ENCODE measurements at regions not wholly inside any gene's neighbourhood (a gene's known extent, or its start where the extent isn't known, plus 50 kb on each side); places are given as distances from the start of the nearest gene placed in this dataset.

DNA sequence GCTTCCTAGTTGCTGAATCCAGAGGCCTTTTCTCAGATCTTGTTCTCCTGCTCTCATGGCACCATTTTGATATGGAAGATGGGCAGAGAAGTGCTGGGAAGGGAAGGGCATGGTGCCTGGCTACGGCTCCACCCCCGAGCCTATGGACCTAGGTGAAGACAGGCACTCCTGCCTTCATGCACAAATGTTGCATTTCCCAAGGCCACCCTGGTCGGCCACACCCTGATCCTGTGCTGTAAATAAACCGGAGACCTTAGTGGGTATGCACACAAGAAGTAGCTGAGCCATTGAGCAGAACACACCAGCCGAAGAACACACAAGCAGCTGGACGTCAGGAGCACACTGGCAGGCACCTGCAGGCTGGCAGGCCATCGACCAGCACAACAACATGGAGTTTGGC is 261.6 kb downstream of the SHQ1 start:
- no peak for DNase-seq

DNA sequence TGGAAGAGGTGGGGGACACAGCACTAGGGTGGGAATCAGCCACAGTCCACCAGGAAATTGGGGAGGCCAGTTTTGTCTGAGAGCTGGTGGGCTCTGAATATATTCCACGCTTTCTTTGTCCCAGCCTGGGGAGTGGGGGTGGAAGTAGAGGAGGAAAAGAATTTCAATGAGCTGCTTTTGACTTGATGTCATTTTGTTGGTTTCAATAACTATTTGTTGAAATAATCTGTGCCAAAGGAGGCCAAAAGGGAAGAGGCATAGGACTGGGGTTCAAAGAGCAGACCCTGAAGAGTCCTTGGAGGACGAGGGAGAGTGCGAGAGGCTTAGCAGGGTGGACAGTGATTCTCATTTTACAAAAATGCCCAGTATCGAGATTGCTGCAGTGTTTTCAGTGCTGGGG is 262.3 kb downstream of the SHQ1 start:
- no peak for DNase-seq

- no peak for DNase-seq
These were observed 264.0 kb downstream of the SHQ1 start for GRCh38 chr3:72584262-72584661.

GRCh38 chr3:72582963-72583362 is 265.3 kb downstream of the SHQ1 start:
- no peak for DNase-seq

- DNase-seq: no peak
These were observed 265.9 kb downstream of the SHQ1 start for GRCh38 chr3:72582211-72582878.

DNA sequence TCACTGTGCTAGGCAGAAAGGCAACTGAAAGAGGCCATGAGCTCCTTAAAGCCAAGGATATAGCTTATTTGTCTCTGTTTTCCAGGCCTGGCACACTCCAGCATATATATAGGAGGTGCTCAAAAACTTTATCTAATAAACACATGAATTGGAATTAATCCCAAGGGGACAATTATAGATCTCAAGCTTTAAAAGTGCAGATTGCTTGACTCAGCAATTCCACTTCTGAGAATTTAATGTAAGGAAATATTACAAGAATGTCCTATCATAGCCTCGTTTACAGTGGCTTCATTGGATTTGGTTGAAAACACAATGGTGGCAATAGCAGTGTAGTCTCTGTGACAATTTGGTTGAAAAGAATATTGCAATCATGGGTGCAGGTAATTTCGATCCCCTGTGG is 267.3 kb downstream of the SHQ1 start:
- no peak for DNase-seq

DNA sequence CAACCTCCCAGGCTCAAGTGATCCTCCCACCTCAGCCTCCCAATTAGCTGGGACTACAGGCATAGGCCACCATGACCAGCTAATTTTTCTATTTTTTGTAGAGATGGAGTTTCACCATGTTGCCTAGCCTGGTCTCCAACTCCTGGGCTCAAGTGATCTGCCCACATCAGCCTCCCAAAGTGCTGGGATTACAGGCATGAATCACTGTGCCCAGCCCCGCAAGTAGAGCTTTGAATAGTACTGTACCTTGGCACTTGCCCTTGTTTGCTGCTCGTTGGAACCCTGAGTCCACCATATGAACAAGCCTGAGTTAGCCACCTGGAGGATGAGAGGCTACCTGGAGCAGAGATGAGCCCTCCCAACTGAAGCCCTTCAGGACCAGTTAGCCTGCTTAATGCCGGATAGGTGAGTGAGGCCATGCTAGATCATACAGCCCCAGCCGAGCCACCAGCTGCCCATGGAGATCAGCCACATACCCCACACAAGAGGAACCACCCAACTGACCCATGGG is 267.9 kb downstream of the SHQ1 start:
- DNase-seq: no peak

DNA sequence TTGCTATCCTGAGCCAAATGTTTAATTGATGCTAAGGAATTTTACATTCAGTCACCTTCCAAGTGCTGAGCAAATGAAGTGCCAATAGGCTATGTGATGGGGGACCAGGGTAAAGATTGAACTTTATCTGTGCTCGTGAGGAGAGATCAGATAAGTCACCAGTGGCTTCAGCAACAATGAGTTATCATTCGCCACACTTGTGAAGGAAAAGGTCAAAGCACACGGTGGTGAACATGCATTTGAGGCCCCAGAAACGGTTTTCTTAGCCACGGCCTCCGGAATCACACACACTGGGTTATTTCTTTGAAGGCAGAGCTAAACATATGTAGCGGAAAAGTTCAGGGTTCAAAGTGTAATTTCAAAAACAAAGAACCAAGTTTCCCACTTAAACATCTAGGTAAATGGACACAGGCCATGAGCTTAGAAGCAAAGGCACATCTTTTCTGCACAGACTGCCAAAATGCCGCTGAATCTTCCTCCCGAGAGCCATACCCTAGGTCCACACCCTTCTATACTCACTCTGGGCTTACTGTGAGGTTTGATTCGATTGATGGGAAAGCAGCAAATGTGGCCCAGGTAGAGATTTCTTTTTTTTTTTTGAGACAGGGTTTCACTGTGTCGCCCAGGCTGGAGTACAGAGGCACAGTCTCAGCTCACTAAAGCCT is 268.5 kb downstream of the SHQ1 start:
- DNase-seq: no peak

DNA sequence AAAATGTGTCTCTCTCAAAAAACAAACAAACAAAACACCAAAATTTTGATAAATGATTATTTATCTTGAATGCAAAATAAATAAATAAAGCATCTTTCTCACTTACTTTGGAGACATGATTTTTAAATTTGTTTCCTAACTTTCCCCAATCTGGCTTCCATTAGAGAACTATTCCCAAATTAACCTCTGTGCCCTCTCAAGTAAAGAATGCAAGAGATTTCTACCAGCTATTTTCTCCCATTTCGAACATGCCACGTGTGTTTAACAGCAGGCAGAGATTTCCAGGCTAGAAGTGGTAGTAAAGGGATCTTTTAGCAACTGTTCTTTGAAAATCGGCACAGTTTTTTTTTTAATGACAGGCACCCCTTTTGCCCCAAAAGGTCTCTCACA is 269.1 kb downstream of the SHQ1 start:
- no peak for DNase-seq

DNA sequence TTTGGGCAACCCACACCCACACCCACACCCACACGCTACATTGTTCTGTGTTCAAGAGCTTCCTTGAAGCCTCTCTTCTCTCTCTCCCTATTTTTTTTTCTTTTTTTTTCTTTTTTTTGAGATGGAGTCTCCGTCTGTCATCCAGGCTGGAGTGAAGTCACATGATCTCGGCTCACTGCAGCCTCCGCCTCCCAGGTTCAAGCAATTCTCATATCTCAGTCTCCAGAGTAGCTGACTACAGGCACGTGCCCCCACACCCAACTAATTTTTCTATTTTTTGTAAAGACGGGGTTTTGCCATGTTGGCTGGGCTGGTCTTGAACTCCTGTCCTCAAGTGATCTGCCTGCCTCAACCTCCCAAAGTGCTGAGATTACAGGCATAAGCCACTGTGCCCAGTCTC is 271.1 kb downstream of the SHQ1 start:
- no peak for DNase-seq

- no peak for DNase-seq
These were observed 271.7 kb downstream of the SHQ1 start for GRCh38 chr3:72576563-72576962.

DNA sequence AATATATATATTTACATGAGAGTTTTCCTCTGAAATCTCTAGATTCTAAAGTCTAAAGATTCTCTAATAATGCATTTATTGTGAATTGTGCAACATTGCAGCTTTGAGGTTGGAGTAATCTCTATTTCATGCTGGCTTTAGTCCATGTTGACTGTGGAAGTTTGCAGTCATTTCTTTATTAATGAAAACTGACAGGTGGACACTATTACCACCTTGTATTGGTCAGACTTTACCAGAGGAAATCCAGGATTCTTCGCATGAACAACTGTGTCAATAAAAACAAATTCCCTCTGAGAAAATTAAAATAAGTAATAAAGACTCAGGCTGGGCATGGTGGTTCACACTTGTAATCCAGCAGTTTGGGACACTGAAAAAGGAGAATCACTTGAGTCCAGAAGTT is 274.1 kb downstream of the SHQ1 start:
- DNase-seq: no peak

DNA sequence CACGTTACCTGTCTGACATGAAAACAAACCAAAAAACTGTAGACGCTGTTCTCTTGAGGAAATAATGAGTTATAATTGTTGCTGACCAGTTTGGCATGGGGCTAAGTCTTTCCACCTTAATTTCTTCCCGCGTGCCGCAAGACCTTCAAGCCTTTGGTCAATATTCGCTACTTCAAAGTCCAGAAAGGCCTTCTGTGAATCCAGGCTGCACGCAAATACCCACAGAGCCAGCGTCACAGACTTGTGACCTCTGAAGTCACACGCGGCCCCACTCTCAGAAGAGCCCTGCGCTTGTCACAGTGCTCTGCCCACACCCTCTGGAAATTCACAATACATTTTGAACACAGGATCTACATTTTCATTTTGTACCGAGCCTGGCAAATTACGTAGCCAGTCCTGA is 275.2 kb downstream of the SHQ1 start:
- no peak for DNase-seq

GRCh38 chr3:72572489-72573007 is 275.7 kb downstream of the SHQ1 start:
- DNase-seq: no peak

DNA sequence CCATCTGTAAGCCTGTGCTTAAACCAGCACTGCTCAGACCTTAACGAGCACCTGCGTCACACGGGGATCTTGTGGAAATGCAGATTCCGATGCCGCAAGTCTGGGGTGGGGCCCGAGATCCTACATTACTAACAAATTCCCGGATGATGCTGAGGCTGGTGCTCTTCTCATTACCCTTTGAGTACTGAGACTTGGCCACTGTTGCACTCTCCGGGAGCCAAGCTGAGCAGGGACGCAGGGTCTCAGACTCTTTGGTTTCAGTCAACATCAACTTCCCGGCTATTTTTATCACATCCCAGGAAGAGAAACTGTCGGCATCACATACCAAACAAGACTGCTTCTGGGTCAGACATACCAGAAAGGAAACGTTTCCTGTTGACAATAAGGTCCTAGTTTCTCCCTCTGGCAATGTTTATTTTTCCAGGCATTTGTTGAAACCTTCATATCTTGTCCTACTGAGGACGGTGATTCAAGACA is 276.6 kb downstream of the SHQ1 start:
- no peak for DNase-seq

DNA sequence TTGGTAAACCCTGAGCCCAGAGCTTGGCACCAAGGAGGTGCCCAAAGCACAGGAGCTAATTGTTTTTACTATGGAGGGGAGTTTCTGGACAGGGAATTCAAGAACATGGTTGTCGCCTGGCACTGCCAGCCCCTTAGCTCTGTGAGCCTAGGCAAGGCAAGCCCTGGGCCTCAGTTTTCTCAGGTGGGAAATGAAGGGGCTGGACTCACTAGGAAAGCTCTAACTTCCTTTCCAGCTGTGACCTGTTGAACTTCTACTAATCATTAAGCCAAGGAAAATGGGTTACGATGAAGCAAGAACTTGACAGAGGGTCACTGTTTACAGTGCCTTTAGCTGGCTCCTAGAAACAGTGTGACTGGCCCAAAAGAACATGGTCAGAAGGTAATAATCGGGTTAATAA is 277.2 kb downstream of the SHQ1 start:
- DNase-seq: no peak

- no peak for DNase-seq
These were observed 278.3 kb downstream of the SHQ1 start for GRCh38 chr3:72569754-72570440.

- DNase-seq: no peak
These were observed 280.2 kb downstream of the SHQ1 start for GRCh38 chr3:72568083-72568482.

- DNase-seq: no peak
These were observed 280.8 kb downstream of the SHQ1 start for GRCh38 chr3:72567474-72567873.

DNA sequence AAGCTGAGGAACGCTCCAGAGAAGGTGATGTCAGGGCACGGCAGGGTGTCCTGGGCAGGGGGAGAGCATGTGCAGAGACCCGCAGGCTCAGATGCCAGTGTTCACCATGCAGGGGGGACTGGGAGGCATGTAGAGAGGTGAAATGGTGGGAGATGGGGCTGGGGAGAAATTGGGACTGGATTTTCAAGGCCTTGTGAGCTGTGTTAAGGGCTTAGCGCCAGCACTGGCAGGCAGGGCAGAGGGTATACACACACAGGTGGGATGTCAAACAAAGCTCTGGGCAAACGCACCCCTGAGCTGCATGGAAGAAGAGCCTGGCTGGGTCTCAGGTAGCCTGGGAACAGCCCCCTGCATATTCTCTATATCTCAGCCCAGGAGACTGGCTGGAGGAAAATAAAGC is 282.7 kb downstream of the SHQ1 start:
- DNase-seq: no peak

GRCh38 chr3:72563690-72564370 is 284.4 kb downstream of the SHQ1 start:
- DNase-seq: no peak

GRCh38 chr3:72560846-72561675 is 287.2 kb downstream of the SHQ1 start:
- DNase-seq: no peak
